Subcutaneous abdominal adipose tissue (tissue), 5 donors: ENCODE measurements at regions not wholly inside any gene's neighbourhood (a gene's known extent, or its start where the extent isn't known, plus 50 kb on each side); places are given as distances from the start of the nearest gene placed in this dataset.
A peak's percentile ranks its signal among the peaks of the same experiment; 100 is the strongest.

Source experiments
- H3K27ac ChIP-seq: one replicate; pipeline ENCODE4 v1.7.0; 2013; ENCODE audit warnings: low read depth, mild to moderate bottlenecking, inconsistent platforms, low read length, moderate library complexity
- H3K27me3 ChIP-seq, 5 donors: one replicate each; pipeline ENCODE4 v1.7.0; 2013; ENCODE audit warnings: low read length in 5 of 5, inconsistent platforms in 1 of 5; ENCODE audit not compliant: control insufficient read depth in 5 of 5, insufficient read depth in 4 of 5
- H3K36me3 ChIP-seq, 5 donors: one replicate each; pipeline ENCODE4 v1.7.0; 2013; ENCODE audit warnings: low read length in 5 of 5; ENCODE audit not compliant: control insufficient read depth in 5 of 5, insufficient read depth in 5 of 5
- H3K4me1 ChIP-seq, 5 donors: one replicate each; pipeline ENCODE4 v1.7.0; 2013; ENCODE audit warnings: low read length in 5 of 5, mild to moderate bottlenecking in 3 of 5, moderate library complexity in 1 of 5; ENCODE audit not compliant: control insufficient read depth in 5 of 5, insufficient read depth in 5 of 5
- H3K4me3 ChIP-seq, 5 donors: one replicate each; pipeline ENCODE4 v1.7.0; 2013; ENCODE audit warnings: low read length in 5 of 5, low read depth in 1 of 5
- H3K9ac ChIP-seq, 5 donors: one replicate each; pipeline ENCODE4 v1.7.0; 2013; ENCODE audit warnings: low read length in 5 of 5, mild to moderate bottlenecking in 4 of 5, moderate library complexity in 3 of 5
- H3K9me3 ChIP-seq, 5 donors: one replicate each; pipeline ENCODE4 v1.7.0; 2013; ENCODE audit warnings: low read length in 5 of 5; ENCODE audit not compliant: control insufficient read depth in 5 of 5
- donor health status: healthy.
- donor health status: healthy.
- donor health status: healthy.
- donor health status: healthy.
- donor health status: healthy.

DNA sequence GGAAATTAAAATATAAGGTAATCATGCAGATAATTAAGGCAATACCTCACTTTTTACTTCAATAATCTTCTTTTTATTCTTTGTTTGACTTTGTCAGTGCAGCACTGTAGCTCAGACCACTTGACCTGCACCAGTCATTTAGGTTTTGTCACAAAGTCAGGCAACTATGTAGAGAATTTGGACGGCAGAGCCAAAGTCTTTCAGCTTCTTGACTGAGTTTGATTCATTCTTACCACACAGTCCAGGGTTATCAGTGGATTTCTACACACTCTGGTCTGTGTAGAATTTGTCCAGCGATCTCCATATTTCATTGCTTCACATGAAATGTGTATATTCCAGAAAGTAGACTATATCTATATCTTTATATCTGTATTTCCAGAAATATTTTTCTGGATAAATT lies 107.3 kb downstream of the TFAP2B start:
- peaks cover 0 to 10% (median 0%) of the 10 kb centered on the region in 5 donors for H3K4me1 ChIP-seq
- H3K9me3 ChIP-seq: peaks cover 0 to 5% (median 0%) of the 10 kb centered on the region in 5 donors
- H3K36me3 ChIP-seq: no peaks in the 10 kb centered on the region
- H3K27me3 ChIP-seq: no peaks in the 10 kb centered on the region
- no peak overlapping the region for H3K9ac ChIP-seq
- H3K27ac ChIP-seq: no peak overlapping the region
- no peak overlapping the region for H3K4me3 ChIP-seq

DNA sequence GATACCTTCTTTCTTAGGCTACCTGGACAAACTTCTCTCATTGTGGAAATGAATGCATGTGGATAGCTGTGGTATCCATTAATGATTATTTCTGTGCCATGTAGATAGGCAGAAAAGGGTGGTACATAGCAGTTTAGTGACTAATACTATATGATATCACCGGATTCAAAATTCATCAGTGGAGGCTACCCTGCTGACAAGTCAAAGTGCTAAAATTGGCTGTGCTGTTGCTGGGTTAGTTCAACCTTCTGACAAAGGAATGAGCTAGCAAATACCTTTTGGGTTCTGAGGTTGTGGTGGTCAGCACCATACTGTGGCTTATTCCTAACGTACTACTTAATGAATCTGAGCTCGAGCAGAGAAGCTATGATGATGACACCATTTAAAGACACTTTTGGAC lies 109.1 kb downstream of the TFAP2B start:
- peaks cover 0 to 10% (median 0%) of the 10 kb centered on the region in 5 donors for H3K4me1 ChIP-seq
- no peaks in the 10 kb centered on the region for H3K27me3 ChIP-seq
- no peaks in the 10 kb centered on the region for H3K9me3 ChIP-seq

DNA sequence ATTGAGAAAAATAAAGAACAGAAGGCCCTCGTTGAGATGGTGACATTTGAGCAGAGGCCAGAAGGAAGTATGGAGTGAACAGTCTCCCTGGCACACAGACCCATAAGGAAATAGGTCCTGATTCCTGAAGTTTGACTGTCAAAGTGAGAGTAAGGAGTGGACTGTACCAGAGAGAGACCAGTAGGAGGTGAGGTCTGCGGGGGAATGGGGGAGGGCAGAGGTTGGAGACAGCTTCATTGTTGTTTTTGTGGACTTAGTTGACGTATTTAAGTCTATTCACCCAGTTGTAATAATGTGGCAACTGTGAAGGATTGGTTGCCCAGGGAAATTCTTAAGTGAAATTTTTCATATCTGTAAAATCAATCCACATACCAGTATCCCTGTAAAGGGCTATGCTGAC lies 110.7 kb downstream of the TFAP2B start:
- H3K36me3 ChIP-seq: no peaks in the 10 kb centered on the region
- H3K27me3 ChIP-seq: no peaks in the 10 kb centered on the region
- H3K4me3 ChIP-seq: no peak overlapping the region
- no peak overlapping the region for H3K9ac ChIP-seq
- H3K27ac ChIP-seq: no peak overlapping the region
- no peaks in the 10 kb centered on the region for H3K9me3 ChIP-seq
- H3K4me1 ChIP-seq: peaks cover 0 to 2% (median 0%) of the 10 kb centered on the region in 5 donors

More for the DNA sequence above, 109.1 kb downstream of the TFAP2B start:
- Histone ChIP-seq H3K36me3 (no peaks in the 10 kb centered on the region), H3K9ac (no peak overlapping the region), H3K27ac (no peak overlapping the region), H3K4me3 (no peak overlapping the region)

DNA sequence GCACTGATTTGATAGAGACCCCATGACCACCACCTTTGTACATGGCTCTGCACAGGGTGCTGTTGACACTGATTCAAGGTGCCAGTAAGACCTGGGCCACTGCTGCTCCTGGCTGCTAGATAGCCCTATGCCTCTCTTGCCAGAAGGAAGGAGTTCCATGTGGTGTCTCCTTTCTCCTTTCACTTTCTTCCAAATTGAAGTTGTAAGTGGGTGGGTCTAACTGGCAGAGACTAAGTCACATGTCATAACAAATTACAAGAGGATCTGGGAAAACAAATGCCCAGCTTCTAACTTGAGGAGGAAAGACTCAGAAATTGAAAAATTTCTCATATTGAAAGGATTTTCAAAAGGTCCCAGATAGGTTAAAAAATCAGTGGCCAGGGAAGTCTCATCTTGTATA lies 116.8 kb downstream of the TFAP2B start:
- Histone ChIP-seq H3K9me3 (no peaks in the 10 kb centered on the region), H3K9ac (no peak overlapping the region), H3K36me3 (no peaks in the 10 kb centered on the region), H3K4me1 (peaks cover 0 to 16% (median 5%) of the 10 kb centered on the region in 5 donors), H3K27me3 (no peaks in the 10 kb centered on the region), H3K27ac (no peak overlapping the region), H3K4me3 (no peak overlapping the region)

DNA sequence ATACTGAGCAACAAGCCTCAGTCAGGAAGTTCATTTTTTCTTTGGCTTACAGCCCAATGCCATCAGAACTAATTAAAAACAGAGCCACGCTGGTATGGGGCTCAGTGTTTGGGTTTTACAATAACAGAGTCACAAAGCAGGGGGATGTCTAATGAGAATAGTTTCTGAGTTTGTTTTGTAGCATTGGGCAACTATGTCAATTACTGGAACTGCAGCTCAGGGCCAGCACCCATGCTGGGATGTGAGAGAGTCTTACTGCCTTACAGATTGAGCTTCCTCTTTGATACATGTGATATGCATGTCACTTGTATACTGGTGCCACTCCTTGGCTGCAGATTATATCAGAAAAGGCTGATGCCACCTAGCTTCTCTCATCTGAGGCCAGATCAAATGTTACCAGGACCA lies 117.6 kb downstream of the TFAP2B start:
- Histone ChIP-seq H3K4me3 (no peak overlapping the region), H3K36me3 (no peaks in the 10 kb centered on the region), H3K27ac (peak overlapping the region; percentile 19), H3K9ac (no peak overlapping the region), H3K9me3 (no peaks in the 10 kb centered on the region), H3K4me1 (peaks cover 0 to 16% (median 5%) of the 10 kb centered on the region in 5 donors), H3K27me3 (no peaks in the 10 kb centered on the region)

DNA sequence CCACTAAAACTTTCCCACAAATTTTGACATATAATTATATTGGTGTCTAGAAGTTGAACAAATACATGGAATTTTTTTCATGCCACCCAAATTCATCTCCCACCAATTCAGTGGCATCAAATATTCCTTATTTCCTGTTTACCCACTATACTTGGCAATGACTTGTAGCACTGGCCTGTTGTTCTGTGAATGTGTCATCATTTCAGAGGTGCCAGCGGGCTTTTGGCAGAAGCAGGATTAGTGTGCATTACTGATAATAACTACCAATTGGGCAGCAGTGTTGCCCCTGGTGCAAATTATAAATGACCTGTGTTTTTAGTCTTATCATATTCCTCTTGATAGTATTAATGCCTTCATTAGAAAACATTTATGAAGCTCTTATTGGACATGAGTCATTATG lies 121.3 kb downstream of the TFAP2B start:
- Histone ChIP-seq H3K36me3 (no peaks in the 10 kb centered on the region), H3K4me1 (peaks cover 0 to 16% (median 5%) of the 10 kb centered on the region in 5 donors), H3K9me3 (no peaks in the 10 kb centered on the region), H3K9ac (no peak overlapping the region), H3K27me3 (no peaks in the 10 kb centered on the region), H3K27ac (no peak overlapping the region), H3K4me3 (no peak overlapping the region)

DNA sequence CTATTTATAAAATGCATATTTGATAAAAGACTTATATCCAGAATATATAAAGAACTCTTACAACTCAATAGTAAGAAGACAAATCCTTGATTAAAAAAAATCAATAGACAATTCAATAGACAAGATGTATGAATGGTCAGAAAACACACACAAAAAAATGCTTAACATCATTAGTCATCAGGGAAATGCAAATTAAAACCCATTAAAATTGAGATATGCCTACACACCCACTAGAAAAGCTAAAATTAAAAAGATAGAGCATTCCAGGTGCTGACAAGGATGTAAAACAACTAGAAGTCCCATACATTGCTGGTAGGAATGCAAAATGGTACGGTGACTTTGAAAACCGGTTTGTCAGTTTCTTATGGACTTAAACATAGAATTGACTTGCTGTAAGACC lies 127.1 kb downstream of the TFAP2B start:
- H3K27ac ChIP-seq: no peak overlapping the region
- no peak overlapping the region for H3K9ac ChIP-seq
- H3K36me3 ChIP-seq: no peaks in the 10 kb centered on the region
- H3K27me3 ChIP-seq: no peaks in the 10 kb centered on the region
- no peaks in the 10 kb centered on the region for H3K4me1 ChIP-seq
- H3K4me3 ChIP-seq: no peak overlapping the region
- H3K9me3 ChIP-seq: no peaks in the 10 kb centered on the region

DNA sequence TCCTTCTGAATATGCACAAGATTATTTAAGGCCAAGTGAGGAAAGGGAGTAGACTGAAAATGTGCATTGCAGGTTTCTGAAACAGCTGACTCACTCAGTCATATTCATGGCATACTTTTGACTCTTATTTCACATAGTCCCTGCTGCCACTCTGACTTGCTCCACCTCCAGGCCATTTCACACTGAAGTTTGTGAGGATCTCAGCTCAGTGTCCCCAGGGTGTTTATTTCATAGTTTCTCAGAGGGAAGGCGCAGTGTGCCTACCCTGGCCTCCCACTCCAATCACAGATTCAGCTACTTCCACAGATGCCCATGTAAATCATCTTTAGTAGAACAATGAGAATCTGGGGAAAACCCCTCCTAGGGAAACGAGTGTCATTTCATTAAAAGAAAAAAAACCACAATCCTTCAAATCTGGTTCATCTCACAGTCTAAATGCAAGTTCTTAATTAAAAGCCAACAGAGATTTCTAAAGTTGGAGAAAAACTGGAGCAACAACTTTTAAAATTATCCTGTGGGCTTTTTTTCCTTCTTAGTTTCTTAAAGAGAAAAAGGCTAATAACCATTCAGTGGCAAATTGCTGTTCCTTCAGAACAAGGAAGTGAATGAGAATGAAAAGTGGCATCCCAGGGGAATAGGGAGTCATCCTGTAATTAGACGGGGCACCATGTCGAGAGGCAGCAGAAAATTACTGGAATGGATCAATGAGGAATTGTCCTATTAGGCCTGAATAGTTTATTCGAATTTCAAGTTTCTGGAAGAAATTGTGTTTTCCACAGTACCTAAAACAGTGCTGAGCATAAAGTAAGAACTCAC lies 133.6 kb downstream of the TFAP2B start:
- H3K4me3 ChIP-seq: no peak overlapping the region
- H3K27ac ChIP-seq: no peak overlapping the region
- no peaks in the 10 kb centered on the region for H3K9me3 ChIP-seq
- no peaks in the 10 kb centered on the region for H3K27me3 ChIP-seq
- H3K36me3 ChIP-seq: no peaks in the 10 kb centered on the region
- no peak overlapping the region for H3K9ac ChIP-seq
- H3K4me1 ChIP-seq: peaks cover 0 to 6% (median 3%) of the 10 kb centered on the region in 5 donors

DNA sequence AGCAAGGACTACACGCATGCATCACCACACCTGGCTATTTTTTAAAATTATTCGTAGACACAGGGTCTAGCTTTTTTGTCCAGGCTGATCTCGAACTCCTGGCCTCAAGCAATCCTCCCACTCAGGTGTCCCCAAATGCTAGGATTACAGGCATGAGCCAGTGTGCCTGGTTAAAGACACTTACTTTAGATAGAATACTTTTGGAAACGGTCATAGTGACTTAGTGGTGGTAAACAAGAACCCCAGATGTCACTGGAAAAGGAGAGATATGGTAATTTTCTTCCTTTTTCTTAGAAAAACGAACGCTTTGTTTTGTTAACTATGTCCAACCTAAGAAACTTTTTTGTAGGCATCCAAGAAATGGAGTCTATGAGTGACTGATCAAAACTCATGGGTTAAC lies 137.3 kb downstream of the TFAP2B start:
- Histone ChIP-seq H3K36me3 (no peaks in the 10 kb centered on the region), H3K4me3 (no peak overlapping the region), H3K9me3 (no peaks in the 10 kb centered on the region), H3K9ac (no peak overlapping the region), H3K4me1 (peaks cover 0 to 6% (median 3%) of the 10 kb centered on the region in 5 donors), H3K27me3 (no peaks in the 10 kb centered on the region), H3K27ac (no peak overlapping the region)

DNA sequence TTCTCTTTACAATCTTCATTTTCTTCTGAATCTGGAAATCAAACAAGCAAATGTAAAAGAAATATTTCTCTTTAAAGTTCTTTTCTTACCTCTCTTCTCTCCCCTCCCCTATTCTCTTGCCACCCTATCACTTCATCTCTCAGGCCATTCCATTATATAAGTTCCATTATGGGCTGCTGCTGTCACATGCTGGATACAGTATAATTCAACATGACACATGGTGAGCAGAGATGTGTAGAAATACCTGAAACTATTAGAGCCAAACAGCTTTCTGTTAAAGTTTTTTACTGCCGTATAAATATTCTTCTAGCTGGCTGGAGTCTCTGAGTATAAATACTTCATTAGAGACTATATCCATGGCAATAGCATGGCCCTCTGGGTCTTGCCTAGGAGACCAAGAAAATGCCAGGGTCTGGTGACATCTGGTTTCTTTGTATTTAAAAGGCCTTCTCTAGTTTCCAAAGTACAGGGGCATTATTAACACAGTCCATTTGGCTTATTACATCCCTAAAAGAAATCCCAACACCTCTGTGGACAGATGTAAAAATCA lies 139.6 kb downstream of the TFAP2B start:
- no peaks in the 10 kb centered on the region for H3K9me3 ChIP-seq
- no peaks in the 10 kb centered on the region for H3K36me3 ChIP-seq
- H3K27ac ChIP-seq: no peak overlapping the region
- H3K9ac ChIP-seq: no peak overlapping the region
- H3K4me1 ChIP-seq: no peaks in the 10 kb centered on the region
- no peaks in the 10 kb centered on the region for H3K27me3 ChIP-seq
- H3K4me3 ChIP-seq: no peak overlapping the region
